HEK293 (cell line): ENCODE measurements at regions not wholly inside any gene's neighbourhood (a gene's known extent, or its start where the extent isn't known, plus 50 kb on each side); places are given as distances from the start of the nearest gene placed in this dataset.

Experiments used
- GLI4 ChIP-seq: fragments of 450-650 bp; formaldehyde crosslinking; IDR thresholded peaks from 2 replicates; pipeline ENCODE4 v1.5.1; 2016; ENCODE audit warnings: missing biosample characterization, missing genetic modification characterization
- KLF16 ChIP-seq: fragments of 450-650 bp; formaldehyde crosslinking; IDR thresholded peaks from 2 replicates; pipeline ENCODE4 v1.5.1; 2017; ENCODE audit warnings: missing biosample characterization, missing genetic modification characterization
- ZBTB48 ChIP-seq: fragments of 450-650 bp; formaldehyde crosslinking; IDR thresholded peaks from 2 replicates; pipeline ENCODE4 v1.5.1; 2016; ENCODE audit warnings: missing biosample characterization, missing genetic modification characterization
- ZNF138 ChIP-seq: fragments of 450-650 bp; formaldehyde crosslinking; IDR thresholded peaks from 2 replicates; pipeline ENCODE4 v1.5.1; 2016; ENCODE audit warnings: missing biosample characterization, missing genetic modification characterization, borderline replicate concordance
- ZNF140 ChIP-seq: fragments of 450-650 bp; formaldehyde crosslinking; IDR thresholded peaks from 2 replicates; pipeline ENCODE4 v1.5.1; 2016; ENCODE audit warnings: missing biosample characterization, missing genetic modification characterization
- ZNF202 ChIP-seq: fragments of 450-650 bp; formaldehyde crosslinking; IDR thresholded peaks from 2 replicates; pipeline ENCODE4 v1.5.1; 2016; ENCODE audit warnings: missing biosample characterization, missing genetic modification characterization, borderline replicate concordance
- ZNF214 ChIP-seq: fragments of 450-650 bp; formaldehyde crosslinking; IDR thresholded peaks from 2 replicates; pipeline ENCODE4 v1.5.1; 2017; ENCODE audit warnings: missing biosample characterization, mild to moderate bottlenecking, missing genetic modification characterization, borderline replicate concordance
- ZNF221 ChIP-seq: fragments of 450-650 bp; formaldehyde crosslinking; IDR thresholded peaks from 2 replicates; pipeline ENCODE4 v1.5.1; 2017; ENCODE audit warnings: missing biosample characterization, missing genetic modification characterization, borderline replicate concordance
- ZNF24 ChIP-seq: fragments of 450-650 bp; formaldehyde crosslinking; IDR thresholded peaks from 2 replicates; pipeline ENCODE4 v1.5.1; 2016; ENCODE audit warnings: missing biosample characterization, missing genetic modification characterization
- ZNF266 ChIP-seq: fragments of 450-650 bp; formaldehyde crosslinking; IDR thresholded peaks from 2 replicates; pipeline ENCODE4 v1.5.1; 2016; ENCODE audit warnings: missing biosample characterization, missing genetic modification characterization, low read depth
- ZNF404 ChIP-seq: fragments of 450-650 bp; formaldehyde crosslinking; IDR thresholded peaks from 2 replicates; pipeline ENCODE4 v1.5.1; 2017; ENCODE audit warnings: missing biosample characterization, missing genetic modification characterization
- ZNF426 ChIP-seq: fragments of 450-650 bp; formaldehyde crosslinking; IDR thresholded peaks from 2 replicates; pipeline ENCODE4 v1.5.1; 2017; ENCODE audit warnings: missing biosample characterization, missing genetic modification characterization, mild to moderate bottlenecking, inconsistent platforms, moderate library complexity
- ZNF510 ChIP-seq: fragments of 450-650 bp; formaldehyde crosslinking; IDR thresholded peaks from 2 replicates; pipeline ENCODE4 v1.5.1; 2018; ENCODE audit warnings: mild to moderate bottlenecking, missing genetic modification characterization, missing biosample characterization; ENCODE audit not compliant: insufficient replicate concordance
- ZNF626 ChIP-seq: fragments of 450-650 bp; sonication (Bioruptor Pico); formaldehyde crosslinking; IDR thresholded peaks from 2 replicates; pipeline ENCODE4 v1.5.1; 2018; ENCODE audit warnings: missing biosample characterization, missing genetic modification characterization, inconsistent platforms
- ZNF768 ChIP-seq: fragments of 450-650 bp; formaldehyde crosslinking; IDR thresholded peaks from 2 replicates; pipeline ENCODE4 v1.5.1; 2018; ENCODE audit warnings: missing biosample characterization, mild to moderate bottlenecking, missing genetic modification characterization
- ZNF837 ChIP-seq: fragments of 450-650 bp; formaldehyde crosslinking; IDR thresholded peaks from 2 replicates; pipeline ENCODE4 v1.5.1; 2016; ENCODE audit warnings: missing biosample characterization, missing genetic modification characterization
- TF ChIP-seq, protein P1 (sequence below): fragments of 450-650 bp; formaldehyde crosslinking; IDR thresholded peaks from 2 replicates; pipeline ENCODE4 v1.5.1; 2016; ENCODE audit warnings: missing biosample characterization, missing genetic modification characterization
- TF ChIP-seq, protein P2 (sequence below): fragments of 450-650 bp; formaldehyde crosslinking; IDR thresholded peaks from 2 replicates; pipeline ENCODE4 v1.5.1; 2016; ENCODE audit warnings: missing biosample characterization, missing genetic modification characterization
- TF ChIP-seq, protein P3 (sequence below): sonication (generic); formaldehyde crosslinking; IDR thresholded peaks from 2 replicates; pipeline ENCODE4 v1.8.1; 2022; ENCODE audit warnings: mild to moderate bottlenecking, moderate library complexity, missing genetic modification reagents
- TF ChIP-seq, protein P4 (sequence below): fragments of 450-650 bp; formaldehyde crosslinking; IDR thresholded peaks from 2 replicates; pipeline ENCODE4 v1.5.1; 2016; ENCODE audit warnings: missing biosample characterization, missing genetic modification characterization, borderline replicate concordance
- TF ChIP-seq, protein P5 (sequence below): fragments of 450-650 bp; IDR thresholded peaks from 2 replicates; pipeline ENCODE4 v1.5.1; 2018; ENCODE audit warnings: missing biosample characterization, missing genetic modification characterization
- TF ChIP-seq, protein P6 (sequence below): fragments of 450-650 bp; IDR thresholded peaks from 2 replicates; pipeline ENCODE4 v1.5.1; 2018; ENCODE audit warnings: missing biosample characterization, mild to moderate bottlenecking, missing genetic modification characterization
- TF ChIP-seq, protein P7 (sequence below): fragments of 450-650 bp; formaldehyde crosslinking; IDR thresholded peaks from 2 replicates; pipeline ENCODE4 v1.5.1; 2016; ENCODE audit warnings: missing biosample characterization, missing genetic modification characterization

DNA sequence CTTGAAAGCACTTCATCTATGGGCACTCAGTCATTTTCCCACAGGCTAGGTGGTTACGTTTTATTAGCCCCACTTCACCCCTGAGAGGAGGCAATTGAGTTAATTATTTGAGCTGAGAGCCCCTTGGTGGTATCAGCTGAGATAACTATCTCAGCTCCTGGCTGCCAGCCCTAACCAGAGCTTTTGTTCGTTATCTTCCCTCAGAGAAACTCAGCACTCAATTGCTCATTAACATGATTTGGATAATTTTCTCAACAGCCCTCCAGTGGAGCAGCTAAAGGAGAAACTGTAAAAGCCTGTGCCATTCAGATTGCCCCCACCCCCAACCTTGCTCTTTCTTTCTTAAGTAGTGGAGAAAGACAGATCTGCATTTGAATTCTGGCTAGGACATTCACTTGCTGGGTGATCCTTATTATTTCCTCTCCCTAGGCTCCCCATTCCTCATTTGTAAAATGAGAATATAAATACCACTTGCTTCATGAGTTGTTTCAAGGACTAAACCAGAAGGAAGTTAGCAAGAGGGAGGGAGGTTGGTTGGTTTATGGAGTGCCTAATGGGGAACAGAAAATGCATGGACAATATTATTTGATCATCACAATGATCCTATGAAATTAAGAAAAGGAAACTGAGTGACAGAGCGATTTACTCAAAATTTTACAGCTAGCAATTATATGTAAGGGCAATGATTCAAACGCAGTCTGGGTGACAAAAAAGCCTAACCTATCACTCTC is 218.7 kb upstream of the FGGY start (continued):
- TF ChIP-seq, protein P1, sequence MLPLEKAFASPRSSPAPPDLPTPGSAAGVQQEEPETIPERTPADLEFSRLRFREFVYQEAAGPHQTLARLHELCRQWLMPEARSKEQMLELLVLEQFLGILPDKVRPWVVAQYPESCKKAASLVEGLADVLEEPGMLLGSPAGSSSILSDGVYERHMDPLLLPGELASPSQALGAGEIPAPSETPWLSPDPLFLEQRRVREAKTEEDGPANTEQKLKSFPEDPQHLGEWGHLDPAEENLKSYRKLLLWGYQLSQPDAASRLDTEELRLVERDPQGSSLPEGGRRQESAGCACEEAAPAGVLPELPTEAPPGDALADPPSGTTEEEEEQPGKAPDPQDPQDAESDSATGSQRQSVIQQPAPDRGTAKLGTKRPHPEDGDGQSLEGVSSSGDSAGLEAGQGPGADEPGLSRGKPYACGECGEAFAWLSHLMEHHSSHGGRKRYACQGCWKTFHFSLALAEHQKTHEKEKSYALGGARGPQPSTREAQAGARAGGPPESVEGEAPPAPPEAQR (tag by site-specific recombination) = no peak
- TF ChIP-seq ZNF140 = no peak; the same call in 1 of the 2 replicates
- peak; percentile 84 for TF ChIP-seq ZNF24 (tag by site-specific recombination)
- no peak for TF ChIP-seq ZNF202 (tag by site-specific recombination)
- TF ChIP-seq ZNF138 (tag by site-specific recombination) = no peak
- peak; percentile 73 for TF ChIP-seq ZBTB48
- no peak for TF ChIP-seq ZNF266 (tag by site-specific recombination)
- TF ChIP-seq, protein P2, sequence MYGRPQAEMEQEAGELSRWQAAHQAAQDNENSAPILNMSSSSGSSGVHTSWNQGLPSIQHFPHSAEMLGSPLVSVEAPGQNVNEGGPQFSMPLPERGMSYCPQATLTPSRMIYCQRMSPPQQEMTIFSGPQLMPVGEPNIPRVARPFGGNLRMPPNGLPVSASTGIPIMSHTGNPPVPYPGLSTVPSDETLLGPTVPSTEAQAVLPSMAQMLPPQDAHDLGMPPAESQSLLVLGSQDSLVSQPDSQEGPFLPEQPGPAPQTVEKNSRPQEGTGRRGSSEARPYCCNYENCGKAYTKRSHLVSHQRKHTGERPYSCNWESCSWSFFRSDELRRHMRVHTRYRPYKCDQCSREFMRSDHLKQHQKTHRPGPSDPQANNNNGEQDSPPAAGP (tag by site-specific recombination) = no peak
- 0 out of 2 replicates have a peak, but pooled peaks have one; percentile 10 for TF ChIP-seq ZNF426
- no peak for TF ChIP-seq ZNF768
- TF ChIP-seq GLI4 = no peak
- TF ChIP-seq, protein P3, sequence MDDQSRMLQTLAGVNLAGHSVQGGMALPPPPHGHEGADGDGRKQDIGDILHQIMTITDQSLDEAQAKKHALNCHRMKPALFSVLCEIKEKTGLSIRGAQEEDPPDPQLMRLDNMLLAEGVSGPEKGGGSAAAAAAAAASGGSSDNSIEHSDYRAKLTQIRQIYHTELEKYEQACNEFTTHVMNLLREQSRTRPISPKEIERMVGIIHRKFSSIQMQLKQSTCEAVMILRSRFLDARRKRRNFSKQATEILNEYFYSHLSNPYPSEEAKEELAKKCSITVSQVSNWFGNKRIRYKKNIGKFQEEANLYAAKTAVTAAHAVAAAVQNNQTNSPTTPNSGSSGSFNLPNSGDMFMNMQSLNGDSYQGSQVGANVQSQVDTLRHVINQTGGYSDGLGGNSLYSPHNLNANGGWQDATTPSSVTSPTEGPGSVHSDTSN (CRISPR knock-in tag) = no peak
- TF ChIP-seq ZNF221 (tag by site-specific recombination) = no peak
- no peak for TF ChIP-seq ZNF837 (tag by site-specific recombination)
- TF ChIP-seq ZNF214 (tag by site-specific recombination) = no peak
- TF ChIP-seq, protein P4, sequence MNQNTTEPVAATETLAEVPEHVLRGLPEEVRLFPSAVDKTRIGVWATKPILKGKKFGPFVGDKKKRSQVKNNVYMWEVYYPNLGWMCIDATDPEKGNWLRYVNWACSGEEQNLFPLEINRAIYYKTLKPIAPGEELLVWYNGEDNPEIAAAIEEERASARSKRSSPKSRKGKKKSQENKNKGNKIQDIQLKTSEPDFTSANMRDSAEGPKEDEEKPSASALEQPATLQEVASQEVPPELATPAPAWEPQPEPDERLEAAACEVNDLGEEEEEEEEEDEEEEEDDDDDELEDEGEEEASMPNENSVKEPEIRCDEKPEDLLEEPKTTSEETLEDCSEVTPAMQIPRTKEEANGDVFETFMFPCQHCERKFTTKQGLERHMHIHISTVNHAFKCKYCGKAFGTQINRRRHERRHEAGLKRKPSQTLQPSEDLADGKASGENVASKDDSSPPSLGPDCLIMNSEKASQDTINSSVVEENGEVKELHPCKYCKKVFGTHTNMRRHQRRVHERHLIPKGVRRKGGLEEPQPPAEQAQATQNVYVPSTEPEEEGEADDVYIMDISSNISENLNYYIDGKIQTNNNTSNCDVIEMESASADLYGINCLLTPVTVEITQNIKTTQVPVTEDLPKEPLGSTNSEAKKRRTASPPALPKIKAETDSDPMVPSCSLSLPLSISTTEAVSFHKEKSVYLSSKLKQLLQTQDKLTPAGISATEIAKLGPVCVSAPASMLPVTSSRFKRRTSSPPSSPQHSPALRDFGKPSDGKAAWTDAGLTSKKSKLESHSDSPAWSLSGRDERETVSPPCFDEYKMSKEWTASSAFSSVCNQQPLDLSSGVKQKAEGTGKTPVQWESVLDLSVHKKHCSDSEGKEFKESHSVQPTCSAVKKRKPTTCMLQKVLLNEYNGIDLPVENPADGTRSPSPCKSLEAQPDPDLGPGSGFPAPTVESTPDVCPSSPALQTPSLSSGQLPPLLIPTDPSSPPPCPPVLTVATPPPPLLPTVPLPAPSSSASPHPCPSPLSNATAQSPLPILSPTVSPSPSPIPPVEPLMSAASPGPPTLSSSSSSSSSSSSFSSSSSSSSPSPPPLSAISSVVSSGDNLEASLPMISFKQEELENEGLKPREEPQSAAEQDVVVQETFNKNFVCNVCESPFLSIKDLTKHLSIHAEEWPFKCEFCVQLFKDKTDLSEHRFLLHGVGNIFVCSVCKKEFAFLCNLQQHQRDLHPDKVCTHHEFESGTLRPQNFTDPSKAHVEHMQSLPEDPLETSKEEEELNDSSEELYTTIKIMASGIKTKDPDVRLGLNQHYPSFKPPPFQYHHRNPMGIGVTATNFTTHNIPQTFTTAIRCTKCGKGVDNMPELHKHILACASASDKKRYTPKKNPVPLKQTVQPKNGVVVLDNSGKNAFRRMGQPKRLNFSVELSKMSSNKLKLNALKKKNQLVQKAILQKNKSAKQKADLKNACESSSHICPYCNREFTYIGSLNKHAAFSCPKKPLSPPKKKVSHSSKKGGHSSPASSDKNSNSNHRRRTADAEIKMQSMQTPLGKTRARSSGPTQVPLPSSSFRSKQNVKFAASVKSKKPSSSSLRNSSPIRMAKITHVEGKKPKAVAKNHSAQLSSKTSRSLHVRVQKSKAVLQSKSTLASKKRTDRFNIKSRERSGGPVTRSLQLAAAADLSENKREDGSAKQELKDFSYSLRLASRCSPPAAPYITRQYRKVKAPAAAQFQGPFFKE (tag by site-specific recombination) = no peak
- TF ChIP-seq ZNF626 = 0 out of 2 replicates have a peak, but pooled peaks have one; percentile 62
- TF ChIP-seq, protein P5, sequence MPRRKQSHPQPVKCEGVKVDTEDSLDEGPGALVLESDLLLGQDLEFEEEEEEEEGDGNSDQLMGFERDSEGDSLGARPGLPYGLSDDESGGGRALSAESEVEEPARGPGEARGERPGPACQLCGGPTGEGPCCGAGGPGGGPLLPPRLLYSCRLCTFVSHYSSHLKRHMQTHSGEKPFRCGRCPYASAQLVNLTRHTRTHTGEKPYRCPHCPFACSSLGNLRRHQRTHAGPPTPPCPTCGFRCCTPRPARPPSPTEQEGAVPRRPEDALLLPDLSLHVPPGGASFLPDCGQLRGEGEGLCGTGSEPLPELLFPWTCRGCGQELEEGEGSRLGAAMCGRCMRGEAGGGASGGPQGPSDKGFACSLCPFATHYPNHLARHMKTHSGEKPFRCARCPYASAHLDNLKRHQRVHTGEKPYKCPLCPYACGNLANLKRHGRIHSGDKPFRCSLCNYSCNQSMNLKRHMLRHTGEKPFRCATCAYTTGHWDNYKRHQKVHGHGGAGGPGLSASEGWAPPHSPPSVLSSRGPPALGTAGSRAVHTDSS = no peak
- TF ChIP-seq ZNF404 = no peak
- TF ChIP-seq, protein P6, sequence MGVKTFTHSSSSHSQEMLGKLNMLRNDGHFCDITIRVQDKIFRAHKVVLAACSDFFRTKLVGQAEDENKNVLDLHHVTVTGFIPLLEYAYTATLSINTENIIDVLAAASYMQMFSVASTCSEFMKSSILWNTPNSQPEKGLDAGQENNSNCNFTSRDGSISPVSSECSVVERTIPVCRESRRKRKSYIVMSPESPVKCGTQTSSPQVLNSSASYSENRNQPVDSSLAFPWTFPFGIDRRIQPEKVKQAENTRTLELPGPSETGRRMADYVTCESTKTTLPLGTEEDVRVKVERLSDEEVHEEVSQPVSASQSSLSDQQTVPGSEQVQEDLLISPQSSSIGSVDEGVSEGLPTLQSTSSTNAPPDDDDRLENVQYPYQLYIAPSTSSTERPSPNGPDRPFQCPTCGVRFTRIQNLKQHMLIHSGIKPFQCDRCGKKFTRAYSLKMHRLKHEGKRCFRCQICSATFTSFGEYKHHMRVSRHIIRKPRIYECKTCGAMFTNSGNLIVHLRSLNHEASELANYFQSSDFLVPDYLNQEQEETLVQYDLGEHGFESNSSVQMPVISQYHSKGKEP (tag by site-specific recombination) = peak; percentile 80
- 0 out of 2 replicates have a peak, but pooled peaks have one; percentile 33 for TF ChIP-seq KLF16 (tag by site-specific recombination)
- TF ChIP-seq, protein P7, sequence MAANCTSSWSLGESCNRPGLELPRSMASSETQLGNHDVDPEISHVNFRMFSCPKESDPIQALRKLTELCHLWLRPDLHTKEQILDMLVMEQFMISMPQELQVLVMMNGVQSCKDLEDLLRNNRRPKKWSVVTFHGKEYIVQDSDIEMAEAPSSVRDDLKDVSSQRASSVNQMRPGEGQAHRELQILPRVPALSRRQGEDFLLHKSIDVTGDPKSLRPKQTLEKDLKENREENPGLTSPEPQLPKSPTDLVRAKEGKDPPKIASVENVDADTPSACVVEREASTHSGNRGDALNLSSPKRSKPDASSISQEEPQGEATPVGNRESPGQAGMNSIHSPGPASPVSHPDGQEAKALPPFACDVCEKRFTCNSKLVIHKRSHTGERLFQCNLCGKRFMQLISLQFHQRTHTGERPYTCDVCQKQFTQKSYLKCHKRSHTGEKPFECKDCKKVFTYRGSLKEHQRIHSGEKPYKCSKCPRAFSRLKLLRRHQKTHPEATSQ = no peak
- peak; percentile 14 for TF ChIP-seq ZNF510 (tag by site-specific recombination)
